HG02981 (cell line): ENCODE measurements at regions not wholly inside any gene's neighbourhood (a gene's known extent, or its start where the extent isn't known, plus 50 kb on each side); places are given as distances from the start of the nearest gene placed in this dataset.

Experiments
- ATAC-seq: cut with Tn5 transposase; IDR thresholded peaks from one replicate; pipeline ENCODE4 v1.9.1; 2021; ENCODE audit warnings: mild to moderate bottlenecking, moderate library complexity; ENCODE audit not compliant: unreplicated experiment

GRCh38 chr16:79748629-79749028 lies 148.1 kb upstream of the MAF start:
- ATAC-seq = no peak

- no peak for ATAC-seq
Measured at GRCh38 chr16:79747688-79748087, 147.2 kb upstream of the MAF start.

- no peak for ATAC-seq
Measured at GRCh38 chr16:79740252-79740651, 139.7 kb upstream of the MAF start.

GRCh38 chr16:79735271-79735670 lies 134.7 kb upstream of the MAF start:
- no peak for ATAC-seq

GRCh38 chr16:79734721-79735120 lies 134.2 kb upstream of the MAF start:
- no peak for ATAC-seq

GRCh38 chr16:79728923-79729240 lies 128.3 kb upstream of the MAF start:
- no peak for ATAC-seq

- ATAC-seq = no peak
Measured at GRCh38 chr16:79728048-79728922, 127.7 kb upstream of the MAF start.

GRCh38 chr16:79726902-79727301 lies 126.4 kb upstream of the MAF start:
- no peak for ATAC-seq

- ATAC-seq = no peak
Measured at GRCh38 chr16:79725051-79725450, 124.5 kb upstream of the MAF start.

GRCh38 chr16:79723583-79724168 lies 123.1 kb upstream of the MAF start:
- no peak for ATAC-seq

GRCh38 chr16:79721270-79721669 lies 120.7 kb upstream of the MAF start:
- ATAC-seq = no peak

GRCh38 chr16:79717333-79718137 lies 117.0 kb upstream of the MAF start:
- no peak for ATAC-seq

GRCh38 chr16:79716645-79717332 lies 116.3 kb upstream of the MAF start:
- no peak for ATAC-seq

GRCh38 chr16:79715061-79715460 lies 114.5 kb upstream of the MAF start:
- ATAC-seq = no peak

- no peak for ATAC-seq
Measured at GRCh38 chr16:79714440-79714839, 113.9 kb upstream of the MAF start.

- ATAC-seq = no peak
Measured at GRCh38 chr16:79713609-79714309, 113.2 kb upstream of the MAF start.

GRCh38 chr16:79712276-79712675 lies 111.7 kb upstream of the MAF start:
- no peak for ATAC-seq

- no peak for ATAC-seq
Measured at GRCh38 chr16:79707876-79708275, 107.3 kb upstream of the MAF start.

- ATAC-seq = no peak
Measured at GRCh38 chr16:79703066-79703465, 102.5 kb upstream of the MAF start.

- ATAC-seq = no peak
Measured at GRCh38 chr16:79698341-79698753, 97.8 kb upstream of the MAF start.
